ENCODE measurements at regions not wholly inside any gene's neighbourhood (a gene's known extent, or its start where the extent isn't known, plus 50 kb on each side); places are given as distances from the start of the nearest gene placed in this dataset.

- no peaks in the 10 kb centered on the region for H3K4me1 Mint-ChIP-seq
- DNase-seq (ENCODE audit: low spot score): no peak
- H3K4me3 Mint-ChIP-seq: no peak overlapping the region
- Histone ChIP-seq H3F3A (ENCODE audit: low read depth) (peaks cover 13% of the 10 kb centered on the region), H3K79me2 (ENCODE audit: low read depth) (no peaks in the 10 kb centered on the region), H2AFZ (replicated peaks) (no peak overlapping the region), H3K9ac (no peak overlapping the region), H3K36me3 (no peaks in the 10 kb centered on the region), H3K9me3 (ENCODE audit: low read depth) (no peaks in the 10 kb centered on the region), H3K4me1 (peaks cover 5% of the 10 kb centered on the region), H3K4me3 (no peak overlapping the region), H3K27me3 (no peaks in the 10 kb centered on the region), H4K20me1 (ENCODE audit: low read depth) (no peaks in the 10 kb centered on the region), H3K27ac (no peak overlapping the region), H3K4me2 (no peak overlapping the region)
- no peaks in the 10 kb centered on the region for H3K36me3 Mint-ChIP-seq
- no peaks in the 10 kb centered on the region for H3K9me3 Mint-ChIP-seq
- peaks cover 11% of the 10 kb centered on the region for H3K27me3 Mint-ChIP-seq (ENCODE audit: insufficient read depth, low read depth)
- no peak overlapping the region for H3K27ac Mint-ChIP-seq
- TF ChIP-seq CTCF (IDR thresholded peaks at IDR 0.05): peak; percentile 21
- TF ChIP-seq EZH2phosphoT487 (IDR thresholded peaks at IDR 0.05): no peak
Observed at GRCh38 chr16:86316967-86317812, 193.1 kb upstream of the FOXF1 start.

GRCh38 chr16:86317813-86318650 is 192.3 kb upstream of the FOXF1 start:
- no peaks in the 10 kb centered on the region for H3K27me3 ChIP-seq
- TF ChIP-seq EZH2 (IDR thresholded peaks at IDR 0.05) (no peak), EZH2phosphoT487 (IDR thresholded peaks at IDR 0.05) (no peak), CTCF (IDR thresholded peaks at IDR 0.05) (no peak)
- H3K36me3 Mint-ChIP-seq: no peaks in the 10 kb centered on the region
- H3K4me3 ChIP-seq: no peak overlapping the region
- H3K27ac Mint-ChIP-seq: no peak overlapping the region
- no peaks in the 10 kb centered on the region for H3K9me3 ChIP-seq (ENCODE audit: low read depth)
- no peak for DNase-seq (ENCODE audit: low spot score)
- no peaks in the 10 kb centered on the region for H3K36me3 ChIP-seq
- H3K27ac ChIP-seq: no peak overlapping the region
- H2AFZ ChIP-seq (replicated peaks): no peak overlapping the region
- no peaks in the 10 kb centered on the region for H3K79me2 ChIP-seq (ENCODE audit: low read depth)
- H3F3A ChIP-seq (ENCODE audit: low read depth): peaks cover 13% of the 10 kb centered on the region
- no peak overlapping the region for H3K4me2 ChIP-seq
- H3K9me3 Mint-ChIP-seq: no peaks in the 10 kb centered on the region
- peaks cover 5% of the 10 kb centered on the region for H3K4me1 ChIP-seq
- no peak overlapping the region for H3K4me3 Mint-ChIP-seq
- H3K9ac ChIP-seq: no peak overlapping the region
- H3K4me1 Mint-ChIP-seq: no peaks in the 10 kb centered on the region
- no peaks in the 10 kb centered on the region for H4K20me1 ChIP-seq (ENCODE audit: low read depth)
- peaks cover 9% of the 10 kb centered on the region for H3K27me3 Mint-ChIP-seq (ENCODE audit: insufficient read depth, low read depth)

DNA sequence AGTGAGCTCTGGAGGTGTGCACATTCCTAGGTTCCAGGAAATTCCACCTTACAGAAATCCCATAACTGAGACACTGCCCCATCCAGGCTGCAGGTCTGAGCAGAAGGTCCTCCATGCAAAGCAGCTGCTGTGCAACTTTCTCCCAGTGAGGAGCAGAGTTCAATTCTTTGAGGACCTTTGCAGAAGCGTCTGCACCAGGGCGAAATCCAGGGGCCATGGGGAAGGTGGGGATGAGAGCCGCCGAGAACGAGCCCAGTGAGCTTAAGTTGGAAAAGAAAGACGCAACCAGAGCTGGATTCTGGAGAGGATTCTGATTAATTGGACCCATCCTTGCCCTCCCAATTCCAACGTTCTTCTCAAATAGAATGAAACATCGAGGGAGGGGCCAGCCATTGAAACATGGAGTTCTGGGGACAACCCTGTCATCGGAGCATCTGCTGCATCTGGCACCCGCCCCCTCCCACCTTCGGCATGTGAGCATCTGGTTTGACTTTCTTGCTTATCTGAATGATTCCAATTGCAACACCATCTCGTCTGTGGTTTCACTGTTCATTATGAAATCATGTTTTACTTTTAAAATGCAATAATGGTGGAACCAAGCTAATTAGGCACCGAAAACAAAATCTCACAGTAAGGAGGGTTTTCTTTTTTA is 190.6 kb upstream of the FOXF1 start:
- Mint-ChIP-seq H3K4me3 (no peak overlapping the region), H3K27ac (no peak overlapping the region), H3K4me1 (no peaks in the 10 kb centered on the region), H3K27me3 (ENCODE audit: insufficient read depth, low read depth) (peaks cover 9% of the 10 kb centered on the region), H3K9me3 (no peaks in the 10 kb centered on the region), H3K36me3 (no peaks in the 10 kb centered on the region)
- H3K4me1 ChIP-seq: no peaks in the 10 kb centered on the region
- no peaks in the 10 kb centered on the region for H3K36me3 ChIP-seq
- TF ChIP-seq EZH2phosphoT487 (IDR thresholded peaks at IDR 0.05) (no peak), EZH2 (IDR thresholded peaks at IDR 0.05) (no peak), CTCF (IDR thresholded peaks at IDR 0.05) (no peak)
- no peak overlapping the region for H3K27ac ChIP-seq
- H3F3A ChIP-seq (ENCODE audit: low read depth): peaks cover 13% of the 10 kb centered on the region
- no peaks in the 10 kb centered on the region for H3K9me3 ChIP-seq (ENCODE audit: low read depth)
- DNase-seq (ENCODE audit: low spot score): no peak
- no peak overlapping the region for H2AFZ ChIP-seq (replicated peaks)
- no peak overlapping the region for H3K4me3 ChIP-seq
- H3K9ac ChIP-seq: no peak overlapping the region
- H4K20me1 ChIP-seq (ENCODE audit: low read depth): no peaks in the 10 kb centered on the region
- no peaks in the 10 kb centered on the region for H3K27me3 ChIP-seq
- H3K4me2 ChIP-seq: no peak overlapping the region
- no peaks in the 10 kb centered on the region for H3K79me2 ChIP-seq (ENCODE audit: low read depth)

All from neural progenitor cell (in vitro differentiated cells).